ENCODE measurements at regions not wholly inside any gene's neighbourhood (a gene's known extent, or its start where the extent isn't known, plus 50 kb on each side); places are given as distances from the start of the nearest gene placed in this dataset.

DNA sequence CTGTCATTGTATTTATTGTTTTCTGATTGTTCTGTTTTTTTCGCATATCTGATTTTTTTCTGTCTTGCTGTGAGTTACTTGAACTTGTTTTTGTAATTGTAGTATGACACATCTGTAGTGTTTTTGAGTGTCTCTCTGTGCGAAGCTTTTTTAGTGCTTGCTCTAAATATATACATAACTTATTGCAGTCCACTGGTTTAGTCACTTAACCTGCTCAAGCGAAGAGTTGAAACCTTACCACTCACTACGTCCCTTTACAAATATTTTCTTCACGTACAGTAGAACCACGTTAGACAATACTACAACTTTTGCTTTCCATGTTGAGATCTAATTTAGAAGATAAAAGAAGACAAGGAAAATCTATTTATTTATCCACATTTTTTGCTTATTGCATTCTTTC lies 713.0 kb upstream of the GRM7 start:
- Histone ChIP-seq H2AFZ (ENCODE audit: low read length) (no peak overlapping the region), H3K36me3 (replicated peaks in 1 of 2; ENCODE audit: control insufficient read depth in 2 of 2, insufficient read depth in 2 of 2, low read length in 2 of 2) (no peaks in the 10 kb centered on the region), H3K9me3 (replicated peaks in 1 of 2; ENCODE audit: control insufficient read depth in 2 of 2, insufficient read depth in 1 of 2, low read depth in 1 of 2, low read length in 2 of 2) (no peaks in the 10 kb centered on the region), H3K18ac (ENCODE audit: low read length) (no peak overlapping the region), H2BK12ac (ENCODE audit: low read length) (no peak overlapping the region), H3K27ac (replicated peaks; ENCODE audit: low read length) (no peak overlapping the region), H2BK5ac (ENCODE audit: low read length) (no peak overlapping the region), H4K91ac (ENCODE audit: low read depth, low read length, poor library complexity) (no peak overlapping the region), H2BK15ac (ENCODE audit: low read length) (no peak overlapping the region), H3K23ac (ENCODE audit: low read depth, low read length, poor library complexity) (no peak overlapping the region), H4K8ac (ENCODE audit: low read depth, low read length) (no peak overlapping the region), H3K9ac (ENCODE audit: low read depth, low read length, poor library complexity) (no peak overlapping the region), H3K4me1 (ENCODE audit: control insufficient read depth in 2 of 2, insufficient read depth in 1 of 2, low read depth in 1 of 2, low read length in 2 of 2) (no peaks in the 10 kb centered on the region), H3K14ac (ENCODE audit: low read length) (no peak overlapping the region), H2BK120ac (ENCODE audit: low read depth, low read length) (no peak overlapping the region), H3K4me2 (ENCODE audit: insufficient read depth, low read length, poor library complexity, severe bottlenecking) (no peak overlapping the region), H3K4ac (ENCODE audit: low read length) (no peak overlapping the region), H2AK5ac (ENCODE audit: low read depth, low read length) (no peak overlapping the region), H3K27me3 (ENCODE audit: control insufficient read depth in 3 of 3, insufficient read depth in 3 of 3, low read depth in 1 of 3, low read length in 3 of 3) (no peaks in the 10 kb centered on the region), H3K79me1 (ENCODE audit: low read depth, low read length) (no peaks in the 10 kb centered on the region), H3K4me3 (ENCODE audit: low read length in 2 of 2) (no peak overlapping the region)
- WGBS, 2 donors (ENCODE audit: extremely low coverage in 2 of 2, insufficient read length in 2 of 2, insufficient replicate concordance in 1 of 2), result no CpG with 5 or more reads among the region's 6 CpGs
- no peak for DNase-seq (ENCODE audit: low spot score)

DNA sequence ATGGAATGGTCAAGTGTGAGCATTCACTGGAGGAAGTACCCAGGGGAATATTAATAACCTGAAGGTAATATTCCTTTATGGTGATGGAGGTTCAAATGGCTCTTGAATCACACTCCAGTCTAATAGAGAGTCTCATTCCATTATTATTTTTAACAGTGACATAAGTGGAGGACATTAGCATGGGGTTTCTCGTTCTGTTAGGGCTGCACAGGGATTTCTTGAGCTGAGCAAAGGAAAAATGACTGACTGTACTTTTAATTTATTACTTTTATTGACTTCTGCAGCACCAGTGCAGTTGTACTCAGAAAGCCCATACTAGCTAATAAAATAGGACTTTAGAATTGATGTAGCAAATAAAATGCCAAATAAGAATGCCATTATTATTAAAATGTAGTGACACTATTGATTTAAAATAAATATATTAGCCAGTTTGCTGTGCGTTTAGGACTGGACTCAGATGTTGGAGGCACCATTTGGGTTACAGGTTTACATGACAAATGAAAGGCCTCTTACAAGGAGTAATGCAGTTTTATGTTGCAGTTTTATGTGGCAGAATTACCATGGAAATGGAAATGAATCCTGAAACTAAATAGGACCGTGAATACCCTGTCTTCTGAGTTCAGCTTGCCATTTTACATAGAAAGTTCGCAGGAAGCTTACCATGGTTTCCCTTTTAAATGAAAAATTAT lies 705.1 kb upstream of the GRM7 start:
- no peaks in the 10 kb centered on the region for H3K79me1 ChIP-seq (ENCODE audit: low read depth, low read length)
- no peak overlapping the region for H3K4me2 ChIP-seq (ENCODE audit: insufficient read depth, low read length, poor library complexity, severe bottlenecking)
- no peak overlapping the region for H2BK5ac ChIP-seq (ENCODE audit: low read length)
- no peak overlapping the region for H3K18ac ChIP-seq (ENCODE audit: low read length)
- no peaks in the 10 kb centered on the region for H3K4me1 ChIP-seq (ENCODE audit: control insufficient read depth in 2 of 2, insufficient read depth in 1 of 2, low read depth in 1 of 2, low read length in 2 of 2)
- no peak overlapping the region for H4K91ac ChIP-seq (ENCODE audit: low read depth, low read length, poor library complexity)
- H3K9me3 ChIP-seq (replicated peaks in 1 of 2; ENCODE audit: control insufficient read depth in 2 of 2, insufficient read depth in 1 of 2, low read depth in 1 of 2, low read length in 2 of 2), result no peaks in the 10 kb centered on the region
- no peak overlapping the region for H2BK120ac ChIP-seq (ENCODE audit: low read depth, low read length)
- no peak overlapping the region for H2BK15ac ChIP-seq (ENCODE audit: low read length)
- no peak overlapping the region for H3K4me3 ChIP-seq (ENCODE audit: low read length in 2 of 2)
- no peak overlapping the region for H3K27ac ChIP-seq (replicated peaks; ENCODE audit: low read length)
- no peaks in the 10 kb centered on the region for H3K27me3 ChIP-seq (ENCODE audit: control insufficient read depth in 3 of 3, insufficient read depth in 3 of 3, low read depth in 1 of 3, low read length in 3 of 3)
- no peak overlapping the region for H2AFZ ChIP-seq (ENCODE audit: low read length)
- no peaks in the 10 kb centered on the region for H3K36me3 ChIP-seq (replicated peaks in 1 of 2; ENCODE audit: control insufficient read depth in 2 of 2, insufficient read depth in 2 of 2, low read length in 2 of 2)
- no peak overlapping the region for H2BK12ac ChIP-seq (ENCODE audit: low read length)
- H3K23ac ChIP-seq (ENCODE audit: low read depth, low read length, poor library complexity), result no peak overlapping the region
- no peak overlapping the region for H3K14ac ChIP-seq (ENCODE audit: low read length)
- H2AK5ac ChIP-seq (ENCODE audit: low read depth, low read length), result no peak overlapping the region
- no peak overlapping the region for H3K4ac ChIP-seq (ENCODE audit: low read length)
- no peak overlapping the region for H4K8ac ChIP-seq (ENCODE audit: low read depth, low read length)
- no peak for DNase-seq (ENCODE audit: low spot score)
- H3K9ac ChIP-seq (ENCODE audit: low read depth, low read length, poor library complexity), result no peak overlapping the region
- WGBS, 2 donors (ENCODE audit: extremely low coverage in 2 of 2, insufficient read length in 2 of 2, insufficient replicate concordance in 1 of 2), result no CpG with 5 or more reads among the region's 4 CpGs

DNA sequence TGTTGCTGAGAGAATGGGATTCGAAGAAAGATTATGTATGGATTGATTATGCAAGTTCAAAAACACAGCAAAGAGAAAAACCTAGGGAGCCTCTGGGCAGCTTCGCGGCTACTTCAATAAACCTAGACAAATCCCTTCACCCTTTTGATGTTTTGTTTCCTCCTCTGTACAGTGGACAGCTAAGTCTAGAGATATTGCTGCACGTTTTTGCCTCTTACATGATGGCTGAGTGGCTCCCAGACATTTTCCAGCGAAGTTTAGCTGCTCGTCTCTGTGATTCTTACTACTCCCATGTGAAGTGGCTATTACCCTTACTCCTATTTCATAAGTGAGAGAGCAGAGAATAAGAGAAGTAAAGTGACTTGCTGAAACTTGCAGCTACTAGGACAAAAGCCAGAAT lies 695.0 kb upstream of the GRM7 start:
- Histone ChIP-seq H3K79me1 (ENCODE audit: low read depth, low read length) (no peaks in the 10 kb centered on the region), H2BK120ac (ENCODE audit: low read depth, low read length) (no peak overlapping the region), H2BK12ac (ENCODE audit: low read length) (no peak overlapping the region), H2BK15ac (ENCODE audit: low read length) (no peak overlapping the region), H3K9ac (ENCODE audit: low read depth, low read length, poor library complexity) (no peak overlapping the region), H3K23ac (ENCODE audit: low read depth, low read length, poor library complexity) (no peak overlapping the region), H3K14ac (ENCODE audit: low read length) (no peak overlapping the region), H2BK5ac (ENCODE audit: low read length) (no peak overlapping the region), H3K4me3 (ENCODE audit: low read length in 2 of 2) (no peak overlapping the region), H3K36me3 (replicated peaks in 1 of 2; ENCODE audit: control insufficient read depth in 2 of 2, insufficient read depth in 2 of 2, low read length in 2 of 2) (no peaks in the 10 kb centered on the region), H4K8ac (ENCODE audit: low read depth, low read length) (no peak overlapping the region), H3K4me2 (ENCODE audit: insufficient read depth, low read length, poor library complexity, severe bottlenecking) (no peak overlapping the region), H3K9me3 (replicated peaks in 1 of 2; ENCODE audit: control insufficient read depth in 2 of 2, insufficient read depth in 1 of 2, low read depth in 1 of 2, low read length in 2 of 2) (no peaks in the 10 kb centered on the region), H3K4ac (ENCODE audit: low read length) (no peak overlapping the region), H3K27me3 (ENCODE audit: control insufficient read depth in 3 of 3, insufficient read depth in 3 of 3, low read depth in 1 of 3, low read length in 3 of 3) (no peaks in the 10 kb centered on the region), H2AK5ac (ENCODE audit: low read depth, low read length) (no peak overlapping the region), H4K91ac (ENCODE audit: low read depth, low read length, poor library complexity) (no peak overlapping the region), H3K4me1 (ENCODE audit: control insufficient read depth in 2 of 2, insufficient read depth in 1 of 2, low read depth in 1 of 2, low read length in 2 of 2) (no peaks in the 10 kb centered on the region), H3K27ac (replicated peaks; ENCODE audit: low read length) (no peak overlapping the region), H3K18ac (ENCODE audit: low read length) (no peak overlapping the region), H2AFZ (ENCODE audit: low read length) (no peak overlapping the region)
- DNase-seq (ENCODE audit: low spot score), result no peak
- WGBS, 2 donors (ENCODE audit: extremely low coverage in 2 of 2, insufficient read length in 2 of 2, insufficient replicate concordance in 1 of 2), result no CpG with 5 or more reads among the region's 6 CpGs

- Histone ChIP-seq H3K4me1 (ENCODE audit: control insufficient read depth in 2 of 2, insufficient read depth in 1 of 2, low read depth in 1 of 2, low read length in 2 of 2) (no peaks in the 10 kb centered on the region), H2BK12ac (ENCODE audit: low read length) (no peak overlapping the region)
- DNase-seq (ENCODE audit: low spot score), result no peak
These were observed 692.7 kb upstream of the GRM7 start for GRCh38 chr3:6168256-6168655.

More at GRCh38 chr3:6168256-6168655, 692.7 kb upstream of the GRM7 start:
- Histone ChIP-seq H3K4me3 (ENCODE audit: low read length in 2 of 2) (no peak overlapping the region), H3K79me1 (ENCODE audit: low read depth, low read length) (no peaks in the 10 kb centered on the region), H3K18ac (ENCODE audit: low read length) (no peak overlapping the region), H3K27me3 (ENCODE audit: control insufficient read depth in 3 of 3, insufficient read depth in 3 of 3, low read depth in 1 of 3, low read length in 3 of 3) (no peaks in the 10 kb centered on the region), H3K36me3 (replicated peaks in 1 of 2; ENCODE audit: control insufficient read depth in 2 of 2, insufficient read depth in 2 of 2, low read length in 2 of 2) (no peaks in the 10 kb centered on the region), H2AK5ac (ENCODE audit: low read depth, low read length) (no peak overlapping the region), H2BK120ac (ENCODE audit: low read depth, low read length) (no peak overlapping the region), H3K23ac (ENCODE audit: low read depth, low read length, poor library complexity) (no peak overlapping the region), H2BK5ac (ENCODE audit: low read length) (no peak overlapping the region), H3K9ac (ENCODE audit: low read depth, low read length, poor library complexity) (no peak overlapping the region), H3K9me3 (replicated peaks in 1 of 2; ENCODE audit: control insufficient read depth in 2 of 2, insufficient read depth in 1 of 2, low read depth in 1 of 2, low read length in 2 of 2) (no peaks in the 10 kb centered on the region), H2AFZ (ENCODE audit: low read length) (no peak overlapping the region), H4K8ac (ENCODE audit: low read depth, low read length) (no peak overlapping the region), H2BK15ac (ENCODE audit: low read length) (no peak overlapping the region), H3K27ac (replicated peaks; ENCODE audit: low read length) (no peak overlapping the region), H3K4ac (ENCODE audit: low read length) (no peak overlapping the region), H3K4me2 (ENCODE audit: insufficient read depth, low read length, poor library complexity, severe bottlenecking) (no peak overlapping the region), H4K91ac (ENCODE audit: low read depth, low read length, poor library complexity) (no peak overlapping the region), H3K14ac (ENCODE audit: low read length) (no peak overlapping the region)
- no CpG with 5 or more reads among the region's 8 CpGs for WGBS, 2 donors (ENCODE audit: extremely low coverage in 2 of 2, insufficient read length in 2 of 2, insufficient replicate concordance in 1 of 2)
